ENCODE measurements at regions not wholly inside any gene's neighbourhood (a gene's known extent, or its start where the extent isn't known, plus 50 kb on each side); places are given as distances from the start of the nearest gene placed in this dataset.

DNA sequence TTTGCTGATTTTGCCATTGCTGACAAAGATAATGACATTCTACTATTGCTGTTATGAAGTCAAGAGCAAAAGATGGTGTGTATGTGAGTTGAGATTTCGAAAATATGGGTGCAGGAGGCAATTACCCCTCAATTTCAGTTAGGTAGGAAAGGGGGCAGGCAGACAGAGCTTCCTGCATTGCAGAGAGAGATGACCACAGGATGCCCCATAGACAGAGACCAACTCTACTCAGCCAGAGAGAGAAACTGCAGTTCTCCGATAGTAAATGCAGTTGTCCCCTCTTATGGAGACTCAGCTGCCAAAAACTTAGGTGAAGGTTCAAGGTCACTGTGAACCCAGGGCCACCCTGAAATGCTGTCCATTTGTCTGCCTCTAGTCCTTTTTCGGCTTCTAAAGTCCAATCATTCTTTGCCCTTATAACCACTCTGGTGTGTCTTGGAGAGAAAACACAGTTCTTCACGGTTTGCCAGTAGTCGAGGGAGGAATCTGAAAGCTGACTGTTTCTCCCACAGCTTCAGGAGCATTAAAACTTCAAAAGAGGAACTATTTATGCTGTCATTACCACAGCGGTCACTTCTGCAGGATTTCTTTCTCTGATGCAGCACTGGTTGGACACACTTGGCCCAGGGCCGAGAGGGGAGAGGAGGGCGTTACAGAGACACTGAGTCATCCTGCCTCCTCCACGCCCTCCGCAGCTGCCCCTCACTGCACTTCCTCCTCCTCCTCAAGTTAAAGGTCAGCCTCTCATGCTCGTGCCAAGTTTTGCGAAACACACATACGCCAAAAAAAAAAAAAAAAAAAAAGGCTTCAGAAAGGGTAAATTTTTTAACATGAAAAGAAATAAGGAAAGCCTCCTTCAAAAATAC, 264.3 kb downstream of the FOXO1 start:
- Histone ChIP-seq H3K9me3 (ENCODE audit: control insufficient read depth in 5 of 5, low read length in 5 of 5) (no peaks in the 10 kb centered on the region), H3K4me1 (ENCODE audit: control insufficient read depth in 5 of 5, insufficient read depth in 5 of 5, low read length in 5 of 5) (peaks cover 15 to 42% (median 32%) of the 10 kb centered on the region in 5 donors), H3K36me3 (ENCODE audit: control insufficient read depth in 5 of 5, insufficient read depth in 5 of 5, low read length in 5 of 5) (no peaks in the 10 kb centered on the region), H3K9ac (ENCODE audit: low read length in 5 of 5) (peak overlapping the region in 4 of 5 donors; percentile 8 to 32 (median 20)), H3K27me3 (ENCODE audit: control insufficient read depth in 5 of 5, insufficient read depth in 4 of 5, low read length in 5 of 5) (no peaks in the 10 kb centered on the region), H3K4me3 (ENCODE audit: low read depth in 1 of 5, low read length in 5 of 5) (peak overlapping the region; percentile 23 to 36 (median 28)), H3K27ac (ENCODE audit: low read depth, low read length) (peak overlapping the region; percentile 87)

DNA sequence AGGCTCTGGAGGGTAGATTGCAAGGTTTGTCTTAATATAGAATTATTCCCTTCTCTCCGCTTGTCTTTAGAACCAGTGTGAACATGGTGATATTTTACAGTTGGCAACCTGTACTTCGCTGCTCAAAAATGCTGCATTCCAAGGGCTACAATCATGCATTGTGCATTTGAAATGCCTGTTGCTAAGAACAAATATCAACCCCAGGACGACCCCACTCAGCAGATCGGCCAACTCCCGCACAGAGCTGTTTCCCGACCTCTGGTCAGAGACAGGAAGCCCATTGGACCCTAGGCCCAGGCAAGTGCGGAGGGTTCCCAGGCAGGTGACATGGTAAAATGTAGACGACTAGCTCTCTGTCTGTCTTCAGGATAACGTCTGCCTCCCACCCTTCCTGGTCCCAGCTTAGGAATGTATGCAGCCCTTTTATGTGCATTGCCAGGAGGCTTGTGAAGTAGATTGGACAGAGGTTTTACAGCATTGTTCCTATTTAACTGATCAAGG, 263.5 kb downstream of the FOXO1 start:
- no peaks in the 10 kb centered on the region for H3K36me3 ChIP-seq (ENCODE audit: control insufficient read depth in 5 of 5, insufficient read depth in 5 of 5, low read length in 5 of 5)
- H3K9ac ChIP-seq (ENCODE audit: low read length in 5 of 5) = peak overlapping the region in 2 of 5 donors; percentile 35 to 43
- H3K4me3 ChIP-seq (ENCODE audit: low read depth in 1 of 5, low read length in 5 of 5) = peak overlapping the region in 1 of 5 donors; percentile 6
- no peaks in the 10 kb centered on the region for H3K9me3 ChIP-seq (ENCODE audit: control insufficient read depth in 5 of 5, low read length in 5 of 5)
- H3K4me1 ChIP-seq (ENCODE audit: control insufficient read depth in 5 of 5, insufficient read depth in 5 of 5, low read length in 5 of 5) = peaks cover 15 to 38% (median 32%) of the 10 kb centered on the region in 5 donors
- peak overlapping the region; percentile 87 for H3K27ac ChIP-seq (ENCODE audit: low read depth, low read length)
- H3K27me3 ChIP-seq (ENCODE audit: control insufficient read depth in 5 of 5, insufficient read depth in 4 of 5, low read length in 5 of 5) = no peaks in the 10 kb centered on the region

DNA sequence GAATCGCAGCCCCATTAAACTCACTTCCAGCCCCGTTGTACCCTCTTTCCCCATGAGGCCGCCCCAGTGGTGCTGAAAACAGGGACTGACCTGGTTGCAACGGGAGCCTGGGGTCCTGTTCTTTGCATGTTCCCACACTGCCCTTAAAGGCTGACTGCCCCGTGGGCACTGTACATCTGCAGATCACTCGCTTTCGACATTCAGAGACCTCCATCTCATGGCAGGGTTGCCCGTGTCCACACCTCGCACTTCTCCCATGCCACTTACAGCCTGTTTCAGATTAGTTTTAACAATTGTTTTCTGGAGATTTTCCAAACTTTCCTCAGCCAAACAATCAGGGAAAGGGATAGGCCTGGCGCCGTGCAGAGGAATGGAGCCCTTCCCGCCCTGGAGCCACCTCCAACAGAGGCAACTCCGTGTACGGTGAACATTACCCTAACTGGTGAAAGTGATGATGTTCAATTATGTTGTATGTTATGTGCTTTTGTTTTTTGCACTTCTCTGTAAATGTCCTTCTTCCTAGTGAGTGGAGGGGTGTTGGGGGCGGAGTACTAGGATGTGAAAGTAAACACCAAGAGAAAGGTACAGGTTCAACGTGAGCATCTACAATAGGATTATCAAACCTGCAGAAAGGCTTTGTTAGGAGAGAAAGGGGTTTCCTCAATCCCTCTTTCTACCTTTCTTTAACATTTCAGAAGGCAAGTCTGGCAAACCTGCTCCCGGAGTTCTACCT, 262.8 kb downstream of the FOXO1 start:
- Histone ChIP-seq H3K27ac (ENCODE audit: low read depth, low read length) (peak overlapping the region; percentile 87), H3K9me3 (ENCODE audit: control insufficient read depth in 5 of 5, low read length in 5 of 5) (no peaks in the 10 kb centered on the region), H3K27me3 (ENCODE audit: control insufficient read depth in 5 of 5, insufficient read depth in 4 of 5, low read length in 5 of 5) (no peaks in the 10 kb centered on the region), H3K36me3 (ENCODE audit: control insufficient read depth in 5 of 5, insufficient read depth in 5 of 5, low read length in 5 of 5) (no peaks in the 10 kb centered on the region), H3K4me3 (ENCODE audit: low read depth in 1 of 5, low read length in 5 of 5) (peak overlapping the region in 1 of 5 donors; percentile 19), H3K9ac (ENCODE audit: low read length in 5 of 5) (peak overlapping the region in 2 of 5 donors; percentile 35 to 43), H3K4me1 (ENCODE audit: control insufficient read depth in 5 of 5, insufficient read depth in 5 of 5, low read length in 5 of 5) (peaks cover 15 to 32% (median 31%) of the 10 kb centered on the region in 5 donors)

DNA sequence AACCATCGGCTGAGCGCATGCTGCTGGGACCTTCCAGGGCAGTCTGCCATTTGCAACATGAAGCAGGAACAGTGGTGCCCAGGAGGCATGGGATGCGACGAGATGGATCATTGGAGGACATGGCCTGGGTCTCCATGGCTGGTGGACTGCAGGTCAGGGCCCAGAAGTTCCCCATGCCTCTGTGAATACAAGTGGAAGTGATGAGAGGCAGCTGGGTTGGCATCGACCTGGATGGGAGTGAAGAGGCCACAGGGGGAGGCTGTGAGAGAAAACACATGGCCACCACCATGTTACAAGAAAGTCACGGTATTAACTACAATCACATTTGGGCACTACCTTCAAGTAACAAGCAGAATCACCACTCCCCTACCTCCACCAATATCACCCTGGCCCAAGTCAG, 262.0 kb downstream of the FOXO1 start:
- Histone ChIP-seq H3K36me3 (ENCODE audit: control insufficient read depth in 5 of 5, insufficient read depth in 5 of 5, low read length in 5 of 5) (no peaks in the 10 kb centered on the region), H3K9ac (ENCODE audit: low read length in 5 of 5) (no peak overlapping the region), H3K27ac (ENCODE audit: low read depth, low read length) (no peak overlapping the region), H3K27me3 (ENCODE audit: control insufficient read depth in 5 of 5, insufficient read depth in 4 of 5, low read length in 5 of 5) (no peaks in the 10 kb centered on the region), H3K4me3 (ENCODE audit: low read depth in 1 of 5, low read length in 5 of 5) (no peak overlapping the region), H3K9me3 (ENCODE audit: control insufficient read depth in 5 of 5, low read length in 5 of 5) (no peaks in the 10 kb centered on the region), H3K4me1 (ENCODE audit: control insufficient read depth in 5 of 5, insufficient read depth in 5 of 5, low read length in 5 of 5) (peaks cover 16 to 33% (median 30%) of the 10 kb centered on the region in 5 donors)

DNA sequence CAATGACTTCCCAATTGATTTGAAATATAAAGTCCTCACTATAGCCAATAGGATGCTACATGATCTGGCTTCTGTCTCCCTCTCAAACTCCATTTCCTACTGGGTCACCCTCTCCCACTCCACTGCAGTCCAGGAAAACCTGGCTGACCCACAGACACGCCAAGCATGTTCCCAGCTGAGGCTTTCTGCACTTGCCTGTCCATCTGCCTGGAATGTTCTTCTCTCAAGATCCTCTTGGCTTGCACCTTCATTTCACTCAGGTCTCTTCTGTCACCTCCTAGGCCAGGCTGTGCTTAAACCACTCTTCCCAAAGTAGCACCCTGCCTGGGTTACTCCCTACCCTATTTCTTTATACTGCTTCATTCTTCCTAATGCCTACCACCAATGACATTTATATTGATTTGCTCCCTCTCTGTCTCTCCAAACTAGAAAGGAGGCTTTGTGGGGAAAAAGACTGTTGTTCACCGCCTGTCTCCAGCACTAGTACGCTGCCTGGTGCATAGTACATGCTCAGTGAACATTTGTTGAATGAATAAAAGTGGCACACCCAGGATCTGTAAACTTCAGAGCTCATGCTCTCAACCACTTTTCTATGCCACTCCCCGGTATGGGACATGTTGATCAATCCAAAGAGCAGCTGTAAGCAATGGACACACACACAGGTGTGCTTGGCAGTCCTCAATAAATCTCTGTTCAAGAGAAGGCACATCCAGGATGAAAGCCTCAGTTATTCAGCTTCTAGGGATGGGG, 261.3 kb downstream of the FOXO1 start:
- no peaks in the 10 kb centered on the region for H3K36me3 ChIP-seq (ENCODE audit: control insufficient read depth in 5 of 5, insufficient read depth in 5 of 5, low read length in 5 of 5)
- no peaks in the 10 kb centered on the region for H3K9me3 ChIP-seq (ENCODE audit: control insufficient read depth in 5 of 5, low read length in 5 of 5)
- H3K27ac ChIP-seq (ENCODE audit: low read depth, low read length) = no peak overlapping the region
- peaks cover 17 to 40% (median 35%) of the 10 kb centered on the region in 5 donors for H3K4me1 ChIP-seq (ENCODE audit: control insufficient read depth in 5 of 5, insufficient read depth in 5 of 5, low read length in 5 of 5)
- no peaks in the 10 kb centered on the region for H3K27me3 ChIP-seq (ENCODE audit: control insufficient read depth in 5 of 5, insufficient read depth in 4 of 5, low read length in 5 of 5)
- no peak overlapping the region for H3K4me3 ChIP-seq (ENCODE audit: low read depth in 1 of 5, low read length in 5 of 5)
- H3K9ac ChIP-seq (ENCODE audit: low read length in 5 of 5) = no peak overlapping the region

DNA sequence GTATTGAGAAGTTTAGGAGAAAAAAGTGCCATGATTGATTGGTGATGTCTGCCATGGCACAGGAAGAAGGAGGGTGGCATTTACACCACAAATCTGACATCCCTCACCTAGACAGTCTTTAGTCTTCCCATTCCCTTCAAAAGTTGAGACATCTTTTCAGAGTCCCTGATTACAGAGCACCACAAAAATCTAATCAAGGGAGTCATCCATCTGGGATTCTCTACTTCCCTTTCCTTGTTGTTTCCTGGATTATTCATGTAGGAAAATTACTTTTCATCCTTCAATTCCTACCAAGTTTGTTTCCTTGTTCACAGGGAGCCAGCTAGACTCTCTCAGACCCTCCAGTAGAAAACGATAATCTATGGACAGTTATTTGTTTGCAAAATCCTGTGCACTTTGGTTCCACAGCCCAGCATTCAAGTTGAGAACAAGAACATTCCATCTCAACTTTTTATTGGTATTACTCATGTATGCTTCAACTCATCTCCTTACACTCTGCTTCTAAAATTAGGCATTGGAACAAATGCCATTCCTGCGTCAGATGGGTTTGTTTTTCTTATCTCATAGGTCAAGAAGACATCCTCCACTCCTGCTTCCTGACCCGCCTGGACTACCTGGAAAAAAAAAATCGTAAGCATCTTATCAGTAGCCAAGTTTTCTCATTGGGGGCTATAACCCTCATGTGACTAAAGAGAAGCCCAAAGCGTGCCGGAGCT, 259.9 kb downstream of the FOXO1 start:
- no peak overlapping the region for H3K27ac ChIP-seq (ENCODE audit: low read depth, low read length)

DNA sequence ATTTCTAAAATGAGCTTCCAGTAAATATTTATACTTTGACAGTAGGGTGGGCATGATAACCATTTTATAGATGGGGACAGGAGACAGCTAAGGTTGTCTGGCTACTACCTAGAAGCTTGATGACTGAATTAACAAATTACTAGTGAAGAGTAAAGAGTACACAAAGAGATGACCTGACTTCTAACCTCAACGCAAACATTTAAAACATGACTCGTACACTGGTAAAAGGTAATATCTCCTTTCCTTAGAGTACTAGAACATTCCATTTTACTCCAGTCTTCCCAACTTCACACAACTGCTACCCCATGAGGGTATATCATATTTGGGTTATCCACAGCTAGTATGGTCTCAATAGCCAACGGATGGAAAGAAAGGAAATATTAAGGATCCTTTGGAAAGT, 258.9 kb downstream of the FOXO1 start:
- Histone ChIP-seq H3K9me3 (ENCODE audit: control insufficient read depth in 5 of 5, low read length in 5 of 5) (peaks cover 0 to 3% (median 3%) of the 10 kb centered on the region in 5 donors), H3K4me1 (ENCODE audit: control insufficient read depth in 5 of 5, insufficient read depth in 5 of 5, low read length in 5 of 5) (peaks cover 10 to 31% (median 25%) of the 10 kb centered on the region in 5 donors), H3K27me3 (ENCODE audit: control insufficient read depth in 5 of 5, insufficient read depth in 4 of 5, low read length in 5 of 5) (no peaks in the 10 kb centered on the region), H3K9ac (ENCODE audit: low read length in 5 of 5) (no peak overlapping the region), H3K36me3 (ENCODE audit: control insufficient read depth in 5 of 5, insufficient read depth in 5 of 5, low read length in 5 of 5) (no peaks in the 10 kb centered on the region), H3K27ac (ENCODE audit: low read depth, low read length) (no peak overlapping the region), H3K4me3 (ENCODE audit: low read depth in 1 of 5, low read length in 5 of 5) (no peak overlapping the region)

More for the DNA sequence above, 259.9 kb downstream of the FOXO1 start:
- H3K9ac ChIP-seq (ENCODE audit: low read length in 5 of 5) = no peak overlapping the region
- H3K9me3 ChIP-seq (ENCODE audit: control insufficient read depth in 5 of 5, low read length in 5 of 5) = peaks cover 0 to 3% (median 3%) of the 10 kb centered on the region in 5 donors
- peaks cover 17 to 41% (median 35%) of the 10 kb centered on the region in 5 donors for H3K4me1 ChIP-seq (ENCODE audit: control insufficient read depth in 5 of 5, insufficient read depth in 5 of 5, low read length in 5 of 5)
- H3K4me3 ChIP-seq (ENCODE audit: low read depth in 1 of 5, low read length in 5 of 5) = no peak overlapping the region
- H3K36me3 ChIP-seq (ENCODE audit: control insufficient read depth in 5 of 5, insufficient read depth in 5 of 5, low read length in 5 of 5) = no peaks in the 10 kb centered on the region
- no peaks in the 10 kb centered on the region for H3K27me3 ChIP-seq (ENCODE audit: control insufficient read depth in 5 of 5, insufficient read depth in 4 of 5, low read length in 5 of 5)

DNA sequence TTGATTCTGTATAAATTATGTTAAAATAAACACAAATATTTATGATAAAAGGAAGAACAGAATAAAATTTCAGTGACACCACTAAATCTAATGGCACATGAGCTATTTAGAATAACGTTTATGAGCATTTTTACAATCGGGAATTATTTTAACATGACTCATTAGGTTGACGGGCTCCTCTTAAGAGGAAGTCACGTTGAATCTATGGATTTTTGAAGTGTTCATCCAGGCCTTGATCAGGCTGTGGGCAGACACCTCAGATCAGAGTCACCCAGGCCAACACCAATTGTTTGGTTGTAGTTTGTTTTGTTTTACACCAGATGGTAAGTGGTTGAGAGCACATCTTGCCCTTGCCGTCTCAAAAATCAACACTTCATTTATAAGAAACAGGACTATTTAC, 257.8 kb downstream of the FOXO1 start:
- Histone ChIP-seq H3K36me3 (ENCODE audit: control insufficient read depth in 5 of 5, insufficient read depth in 5 of 5, low read length in 5 of 5) (no peaks in the 10 kb centered on the region), H3K27me3 (ENCODE audit: control insufficient read depth in 5 of 5, insufficient read depth in 4 of 5, low read length in 5 of 5) (no peaks in the 10 kb centered on the region), H3K9ac (ENCODE audit: low read length in 5 of 5) (no peak overlapping the region), H3K4me1 (ENCODE audit: control insufficient read depth in 5 of 5, insufficient read depth in 5 of 5, low read length in 5 of 5) (peaks cover 3 to 21% (median 15%) of the 10 kb centered on the region in 5 donors), H3K27ac (ENCODE audit: low read depth, low read length) (no peak overlapping the region), H3K4me3 (ENCODE audit: low read depth in 1 of 5, low read length in 5 of 5) (no peak overlapping the region), H3K9me3 (ENCODE audit: control insufficient read depth in 5 of 5, low read length in 5 of 5) (peaks cover 0 to 3% (median 3%) of the 10 kb centered on the region in 5 donors)

DNA sequence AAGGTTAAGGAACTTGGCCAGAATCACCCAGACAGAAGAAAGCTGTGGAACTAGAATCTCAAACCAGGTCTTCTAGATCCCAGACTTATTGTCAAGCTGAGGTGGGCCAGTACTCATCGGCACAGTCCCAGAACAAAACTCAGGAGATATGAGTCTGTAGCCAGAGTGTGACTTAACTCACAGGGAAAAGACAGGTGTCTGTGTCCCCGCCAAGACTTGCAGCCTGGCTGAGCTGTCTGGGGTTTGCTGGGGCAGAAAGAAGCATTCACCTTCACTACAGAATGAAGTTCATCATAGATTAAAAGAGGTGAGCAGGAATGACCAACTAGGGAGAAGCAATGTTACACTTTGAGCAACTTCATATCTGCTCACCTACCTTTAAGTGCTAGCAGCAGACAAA, 257.2 kb downstream of the FOXO1 start:
- Histone ChIP-seq H3K36me3 (ENCODE audit: control insufficient read depth in 5 of 5, insufficient read depth in 5 of 5, low read length in 5 of 5) (no peaks in the 10 kb centered on the region), H3K27ac (ENCODE audit: low read depth, low read length) (peak overlapping the region; percentile 43), H3K4me3 (ENCODE audit: low read depth in 1 of 5, low read length in 5 of 5) (no peak overlapping the region), H3K27me3 (ENCODE audit: control insufficient read depth in 5 of 5, insufficient read depth in 4 of 5, low read length in 5 of 5) (no peaks in the 10 kb centered on the region), H3K9ac (ENCODE audit: low read length in 5 of 5) (no peak overlapping the region), H3K9me3 (ENCODE audit: control insufficient read depth in 5 of 5, low read length in 5 of 5) (peaks cover 0 to 3% (median 3%) of the 10 kb centered on the region in 5 donors), H3K4me1 (ENCODE audit: control insufficient read depth in 5 of 5, insufficient read depth in 5 of 5, low read length in 5 of 5) (peaks cover 3 to 14% (median 11%) of the 10 kb centered on the region in 5 donors)

Data from subcutaneous abdominal adipose tissue (tissue), 5 donors.